ENCODE measurements at regions not wholly inside any gene's neighbourhood (a gene's known extent, or its start where the extent isn't known, plus 50 kb on each side); places are given as distances from the start of the nearest gene placed in this dataset.

- Histone ChIP-seq H2AFZ (ENCODE audit: low read depth, low read length) (no peak overlapping the region), H3K27me3 (ENCODE audit: control insufficient read depth in 2 of 2, insufficient read depth in 2 of 2, low read length in 2 of 2) (no peaks in the 10 kb centered on the region), H4K20me1 (replicated peaks; ENCODE audit: control insufficient read depth, extremely low read depth, insufficient read depth, low read length) (no peaks in the 10 kb centered on the region), H3K79me2 (ENCODE audit: control insufficient read depth, insufficient read depth, low read length) (no peaks in the 10 kb centered on the region), H3K9me1 (replicated peaks; ENCODE audit: control insufficient read depth, extremely low read depth, insufficient read depth, low read length) (no peaks in the 10 kb centered on the region), H3K9me3 (replicated peaks; ENCODE audit: control insufficient read depth, insufficient read depth, low read length) (no peaks in the 10 kb centered on the region), H3K4me3 (replicated peaks in 1 of 3; ENCODE audit: insufficient read depth in 1 of 3, low read depth in 1 of 3, low read length in 3 of 3) (no peak overlapping the region), H3K27ac (ENCODE audit: insufficient read depth, low read depth, low read length) (no peak overlapping the region), H3K4me2 (ENCODE audit: insufficient read depth, low read length) (no peak overlapping the region), H3K4me1 (ENCODE audit: control insufficient read depth, extremely low read depth, insufficient read depth, low read length) (no peaks in the 10 kb centered on the region), H3K9ac (replicated peaks; ENCODE audit: extremely low read depth, insufficient read depth, low read length) (no peak overlapping the region), H3K36me3 (ENCODE audit: control insufficient read depth in 2 of 2, extremely low read depth in 1 of 2, insufficient read depth in 2 of 2, low read length in 2 of 2) (no peaks in the 10 kb centered on the region)
- DNase-seq (ENCODE audit: low read depth, low spot score) (no peak), FAIRE-seq (no peak)
- TF ChIP-seq GATA2 (IDR thresholded peaks at IDR 0.05; ENCODE audit: insufficient read depth, insufficient read length, low read depth, low read length) (no peak), JUN (IDR thresholded peaks at IDR 0.05; ENCODE audit: borderline replicate concordance, insufficient read depth, insufficient read length, low read depth) (no peak), MAX (IDR thresholded peaks at IDR 0.05; ENCODE audit: insufficient read depth, insufficient read length) (no peak), POLR2A (IDR thresholded peaks at IDR 0.05; ENCODE audit: low read depth, low read length) (no peak), CTCF (IDR thresholded peaks at IDR 0.05; ENCODE audit: extremely low read depth in 1 of 2, insufficient read depth in 1 of 2, low read depth in 1 of 2, low read length in 2 of 2) (no peak), FOS (IDR thresholded peaks at IDR 0.05; ENCODE audit: borderline replicate concordance, insufficient read depth, low read length) (no peak), MYC (IDR thresholded peaks at IDR 0.05; ENCODE audit: low read depth, low read length) (no peak), POLR2AphosphoS5 (IDR thresholded peaks at IDR 0.05; ENCODE audit: insufficient read depth, low read depth, low read length) (no peak), EZH2 (IDR thresholded peaks at IDR 0.05; ENCODE audit: borderline replicate concordance, low read depth, low read length, severe bottlenecking) (no peak)
- POLR2A ChIA-PET: interaction anchor here (0.6 to 0.7 kb wide), 2 partner anchors 64 to 80 kb away, joined by 3 to 4 read pairs; no protein-coding TSS in a partner anchor
- intact Hi-C loops (cut with micrococcal nuclease): no loop called here
- CTCF ChIA-PET: interaction anchor here (0.8 to 2.6 kb wide), 4 partner anchors 10 to 48 kb away, joined by 3 to 9 read pairs (median 4); no protein-coding TSS in a partner anchor
- no TSS peak for BruUV-seq (replicated peaks)
- dilution Hi-C loops (cut with MboI; ENCODE audit: extremely low pct_ligation_motif_present, low sequenced_read_pairs): no loop called here
Observed at GRCh38 chr5:74044936-74045335, 418.9 kb downstream of the ARHGEF28 start.

Measured in endothelial cell of umbilical vein (primary cell).